ENCODE measurements at regions not wholly inside any gene's neighbourhood (a gene's known extent, or its start where the extent isn't known, plus 50 kb on each side); places are given as distances from the start of the nearest gene placed in this dataset.
"Not testable (repeated sequence)": the region's sequence is repeated elsewhere in the genome, so short reads cannot be mapped to it uniquely, and the experiment has no call there.

DNA sequence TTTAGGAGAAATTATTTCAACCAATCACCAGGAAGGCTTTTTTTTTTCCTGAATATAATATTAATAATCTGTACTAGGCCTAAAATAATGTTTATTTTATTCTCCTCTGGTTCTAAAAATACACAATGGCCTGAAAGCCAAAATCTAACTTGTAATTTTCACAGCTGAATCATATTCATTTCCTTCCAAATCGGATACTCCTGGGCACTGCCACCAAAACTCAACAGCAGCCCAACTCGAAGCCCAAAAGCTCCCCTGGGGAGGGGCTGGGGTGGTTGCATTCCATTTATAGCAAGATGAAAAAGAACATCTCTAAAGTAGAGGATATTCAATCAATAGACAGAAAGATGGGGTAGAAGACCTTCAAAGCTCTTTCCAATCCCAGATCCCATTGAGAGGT is 100.5 kb upstream of the SETBP1 start:
- DNase-seq (ENCODE audit: extremely low spot score, insufficient read length, low read depth), result no peak
- FAIRE-seq, result no peak

DNA sequence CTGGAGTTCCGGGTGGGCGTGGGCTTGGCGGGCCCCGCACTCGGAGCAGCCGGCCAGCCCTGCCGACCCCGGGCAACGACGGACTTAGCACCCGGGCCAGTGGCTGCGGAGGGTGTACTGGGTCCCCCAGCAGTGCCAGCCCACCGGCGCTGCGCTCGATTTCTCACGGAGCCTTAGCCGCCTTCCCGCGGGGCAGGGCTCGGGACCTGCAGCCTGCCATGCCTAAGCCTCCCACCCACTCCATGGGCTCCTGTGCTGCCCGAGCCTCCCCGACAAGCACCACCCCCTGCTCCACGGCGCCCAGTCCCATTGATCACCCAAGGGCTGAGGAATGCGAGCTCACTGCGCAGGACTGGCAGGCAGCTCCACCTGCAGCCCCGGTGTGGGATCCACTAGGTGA is 99.9 kb upstream of the SETBP1 start:
- not testable (repeated sequence) for FAIRE-seq; DNase-seq (ENCODE audit: extremely low spot score, insufficient read length, low read depth)

DNA sequence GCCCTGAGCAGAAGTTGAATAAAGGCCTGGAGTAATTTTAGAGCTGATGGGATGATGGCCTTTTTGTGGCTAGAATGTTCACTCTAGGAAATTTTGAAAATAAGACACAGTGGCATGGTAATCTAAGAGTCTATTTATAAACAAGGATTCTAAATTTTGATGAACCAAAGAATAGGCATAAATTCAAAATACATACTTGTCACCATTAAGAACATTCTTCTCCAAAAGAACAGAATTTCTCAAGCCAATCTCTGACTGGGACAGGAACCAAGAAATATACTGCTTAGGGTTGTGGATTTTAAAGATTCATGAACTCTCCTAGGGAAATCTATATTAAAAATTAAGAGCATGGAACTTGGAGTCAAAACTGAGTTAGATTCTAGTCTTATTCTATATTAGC is 98.2 kb upstream of the SETBP1 start:
- DNase-seq (ENCODE audit: extremely low spot score, insufficient read length, low read depth), result no peak
- no peak for FAIRE-seq

DNA sequence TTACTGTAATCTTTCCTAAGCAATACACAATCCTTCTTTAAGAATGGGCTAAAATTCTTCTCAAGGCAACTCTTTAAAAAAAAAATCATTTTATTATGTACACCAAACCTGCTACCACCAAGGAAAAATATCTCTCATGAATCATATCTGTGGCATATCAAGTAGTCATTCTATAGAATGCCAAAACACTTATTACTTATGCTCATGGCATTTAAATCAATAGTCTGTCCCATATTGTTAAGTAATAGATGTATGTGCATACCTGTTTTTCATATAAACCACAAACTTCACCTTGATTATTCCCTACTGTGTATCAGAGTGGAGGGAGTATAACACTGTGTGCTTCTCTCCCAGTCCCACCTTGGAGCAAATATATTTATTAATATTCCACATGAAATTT is 95.8 kb upstream of the SETBP1 start:
- no peak for DNase-seq (ENCODE audit: extremely low spot score, insufficient read length, low read depth)
- FAIRE-seq, result no peak

DNA sequence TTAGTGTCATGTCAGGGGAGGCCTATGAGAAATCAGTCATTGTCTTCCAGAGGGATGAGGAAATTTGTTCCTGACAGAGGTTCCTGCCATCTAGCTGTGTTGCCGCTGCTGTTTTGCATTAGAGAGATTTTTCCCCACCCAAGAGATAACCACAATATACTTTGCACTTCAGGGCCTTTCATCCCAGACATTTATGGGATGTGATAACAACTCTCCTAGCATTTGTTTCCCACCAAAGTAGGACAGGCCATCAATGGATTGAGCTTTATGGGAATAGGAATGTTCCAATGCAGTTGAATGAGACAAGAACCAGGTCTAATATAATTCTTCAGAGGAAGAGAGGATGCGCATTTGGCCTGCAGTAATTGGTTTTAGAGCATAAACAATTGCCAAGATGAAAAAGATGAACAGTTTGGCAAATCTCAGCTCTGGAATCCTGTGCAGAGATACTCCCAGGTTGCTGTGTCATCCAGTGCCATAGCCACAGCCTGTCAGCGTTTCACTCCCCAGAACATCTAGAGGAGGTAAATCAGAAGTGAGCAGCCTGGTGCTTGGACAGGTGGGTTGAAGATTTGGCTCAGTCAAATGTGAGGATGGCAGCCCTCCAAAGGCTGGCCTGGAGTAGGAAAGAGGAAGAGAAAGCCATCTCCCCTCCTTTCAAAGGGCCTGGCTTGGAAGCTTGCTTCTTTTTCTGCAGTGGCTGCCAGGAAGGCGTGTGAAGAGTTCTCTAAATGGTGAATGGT is 93.7 kb upstream of the SETBP1 start:
- DNase-seq (ENCODE audit: extremely low spot score, insufficient read length, low read depth) (no peak), FAIRE-seq (no peak)

DNA sequence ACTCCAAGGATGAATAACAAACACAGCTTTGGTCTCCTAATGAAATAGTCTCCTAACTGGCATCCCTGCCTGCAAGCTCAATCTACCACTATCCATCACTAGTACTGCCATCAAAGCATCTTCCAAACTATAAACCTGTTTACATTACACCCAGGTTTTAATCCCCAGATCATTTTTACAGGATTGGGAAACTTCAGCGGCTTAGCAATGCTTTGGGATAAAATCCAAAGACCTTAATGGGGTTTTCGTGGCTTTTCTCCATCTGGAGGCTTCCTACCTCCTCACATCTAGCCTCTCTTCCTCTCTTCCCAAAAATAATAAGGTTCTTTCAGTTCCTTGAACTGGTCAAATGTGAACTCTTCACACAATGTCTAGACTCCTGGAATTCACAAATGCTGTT is 92.2 kb upstream of the SETBP1 start:
- no peak for DNase-seq (ENCODE audit: extremely low spot score, insufficient read length, low read depth)
- no peak for FAIRE-seq

DNA sequence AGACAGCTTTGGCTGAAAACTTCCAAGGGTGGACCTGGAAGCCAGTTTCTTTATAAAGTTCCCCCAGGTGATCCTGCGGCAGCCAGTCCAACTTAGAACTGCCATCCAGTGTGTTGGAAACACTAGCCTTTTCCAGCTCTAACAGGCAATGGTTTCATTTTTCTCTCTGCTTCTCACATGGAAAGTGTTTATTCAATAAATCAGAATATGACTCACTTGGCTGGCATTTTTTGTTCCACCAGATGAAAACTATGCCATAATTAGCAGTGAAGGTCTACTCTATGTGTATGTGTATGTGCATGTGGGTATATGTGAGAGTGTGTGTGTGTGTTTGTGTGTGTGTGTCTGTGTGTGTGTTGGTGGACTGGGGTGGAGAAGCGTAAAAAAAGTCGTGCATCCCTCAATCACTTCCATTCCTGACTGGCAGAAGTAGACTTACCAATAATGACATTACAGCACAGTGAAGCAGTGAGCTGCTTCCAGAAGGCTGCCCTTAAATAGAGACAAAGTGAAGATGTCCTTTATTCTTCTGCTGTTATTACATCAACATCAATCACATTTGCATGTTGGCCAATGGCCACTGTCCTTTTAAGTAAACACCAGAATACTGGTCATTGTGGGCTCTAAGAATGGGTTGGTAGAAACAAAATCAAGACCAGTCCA is 90.9 kb upstream of the SETBP1 start:
- DNase-seq (ENCODE audit: extremely low spot score, insufficient read length, low read depth) (no peak), FAIRE-seq (no peak)

DNA sequence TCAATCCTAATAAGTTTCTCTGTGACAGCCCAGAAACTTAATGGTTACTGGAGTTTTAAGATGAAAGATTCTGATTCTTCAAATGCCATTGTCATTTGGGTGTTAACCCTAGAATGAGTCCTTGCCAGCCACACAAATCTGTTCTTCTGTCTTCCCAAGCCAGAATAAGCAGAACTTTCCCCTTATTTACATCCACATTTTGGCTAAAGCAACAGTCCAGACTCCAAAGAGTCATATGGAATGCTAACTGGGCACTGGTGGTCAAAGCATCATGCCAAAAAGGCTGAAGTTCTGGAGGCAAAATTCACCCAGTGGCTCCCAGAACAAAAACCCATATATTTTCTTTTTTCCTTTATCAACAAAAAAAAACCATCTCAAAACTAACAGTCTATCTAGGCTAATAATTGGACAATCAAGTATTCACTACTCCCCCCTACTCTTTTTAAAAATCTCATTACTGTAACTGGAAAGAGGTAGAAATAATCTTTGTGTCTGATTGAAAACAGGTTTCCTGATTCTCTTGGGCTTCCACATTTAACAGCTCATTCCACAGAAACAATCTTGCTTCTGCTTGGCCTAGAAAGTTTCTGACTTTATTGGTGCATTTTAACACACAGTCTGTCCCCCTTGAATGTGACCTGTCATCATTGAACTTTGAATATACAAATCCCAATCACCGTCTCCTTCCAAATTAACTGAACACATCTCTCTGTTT is 89.6 kb upstream of the SETBP1 start:
- FAIRE-seq (no peak), DNase-seq (ENCODE audit: extremely low spot score, insufficient read length, low read depth) (no peak)

DNA sequence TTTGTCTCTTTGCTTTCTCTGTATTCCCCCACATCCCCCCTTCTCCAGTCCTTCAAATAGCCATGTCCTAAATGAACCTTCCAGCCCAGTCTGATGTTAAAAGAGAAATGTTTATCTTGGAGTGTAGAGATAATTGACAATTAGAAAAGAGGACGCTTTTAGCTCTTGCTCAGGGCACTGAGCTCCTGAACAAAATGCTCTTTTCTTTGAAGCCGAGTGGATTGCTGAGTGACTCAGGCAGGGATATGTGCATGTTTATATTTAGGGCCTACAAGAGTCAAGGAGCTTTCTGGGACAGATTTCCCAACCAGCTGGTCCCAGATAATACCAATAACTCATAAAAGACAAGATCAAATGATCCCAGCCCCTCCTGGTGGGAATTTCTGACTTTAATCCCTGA is 88.0 kb upstream of the SETBP1 start:
- no peak for DNase-seq (ENCODE audit: extremely low spot score, insufficient read length, low read depth)
- FAIRE-seq, result no peak

DNA sequence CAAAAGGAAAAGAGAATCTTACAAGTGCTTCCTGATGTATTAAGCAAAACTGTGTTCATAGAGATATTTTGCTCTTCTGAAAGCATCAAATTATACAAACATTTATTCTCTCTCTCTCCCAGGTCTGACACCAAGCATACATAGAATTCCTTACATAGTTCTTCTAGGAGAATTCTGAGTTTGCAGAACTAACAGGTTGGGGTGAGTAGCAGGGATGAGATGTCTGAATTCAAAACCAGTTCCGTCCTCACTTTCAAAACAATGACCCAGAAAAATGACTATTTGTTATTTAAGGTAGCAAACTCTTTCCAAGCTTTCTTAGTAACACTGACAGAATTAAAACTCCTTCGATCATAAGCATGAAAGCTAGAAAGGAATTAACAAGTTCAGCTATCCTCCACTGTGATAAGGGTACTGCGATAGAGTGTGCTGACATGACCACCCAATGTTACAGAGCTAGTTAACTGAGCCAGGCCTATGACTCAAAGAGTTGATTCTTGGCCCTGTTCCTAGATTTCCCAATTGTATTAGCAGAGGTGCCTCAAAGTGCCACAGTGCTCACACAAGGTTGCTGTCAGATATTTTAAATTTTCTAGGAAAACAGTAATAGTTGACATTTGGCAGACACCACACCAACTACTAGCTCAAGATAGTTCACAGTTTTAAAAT is 85.8 kb upstream of the SETBP1 start:
- DNase-seq (ENCODE audit: extremely low spot score, insufficient read length, low read depth) (no peak), FAIRE-seq (no peak)

DNA sequence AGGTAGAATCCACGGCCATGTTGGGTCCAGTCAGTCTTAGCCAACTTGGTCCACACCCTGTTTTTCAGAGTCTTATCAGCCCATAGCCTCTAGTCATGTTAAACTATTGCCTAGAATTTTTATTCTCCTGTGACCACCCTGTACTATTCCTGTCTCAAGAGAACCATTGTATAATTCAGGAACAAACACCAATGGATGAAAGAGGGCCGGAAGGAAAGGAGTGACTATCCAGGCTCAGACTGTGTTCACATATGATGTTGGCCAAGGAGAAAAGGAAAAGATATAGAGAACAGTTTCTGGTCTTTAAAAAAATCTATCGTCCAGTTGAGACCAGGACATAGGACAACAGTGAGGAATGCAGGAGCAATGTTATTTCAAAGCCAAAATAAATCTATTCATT is 82.9 kb upstream of the SETBP1 start:
- FAIRE-seq (no peak), DNase-seq (ENCODE audit: extremely low spot score, insufficient read length, low read depth) (no peak)

DNA sequence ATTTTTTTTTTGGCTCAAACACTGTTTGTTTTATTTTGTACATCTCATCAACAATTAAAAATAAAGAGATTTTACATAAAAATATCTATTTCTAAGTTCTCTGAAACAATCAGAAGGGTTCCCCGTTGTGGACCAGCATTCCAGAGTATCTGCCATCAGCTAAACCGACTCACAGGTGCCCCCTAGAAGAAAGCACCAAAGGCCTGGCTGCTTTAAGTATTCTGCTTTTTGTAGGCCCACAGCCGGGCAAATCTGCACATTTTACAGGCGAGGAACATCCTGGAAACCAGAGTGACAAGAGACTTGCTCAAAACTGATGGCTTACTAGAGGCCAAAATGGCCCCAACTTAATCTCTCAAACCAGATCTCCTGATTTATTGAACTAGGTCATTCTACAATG is 82.2 kb upstream of the SETBP1 start:
- FAIRE-seq, result no peak
- no peak for DNase-seq (ENCODE audit: extremely low spot score, insufficient read length, low read depth)

DNA sequence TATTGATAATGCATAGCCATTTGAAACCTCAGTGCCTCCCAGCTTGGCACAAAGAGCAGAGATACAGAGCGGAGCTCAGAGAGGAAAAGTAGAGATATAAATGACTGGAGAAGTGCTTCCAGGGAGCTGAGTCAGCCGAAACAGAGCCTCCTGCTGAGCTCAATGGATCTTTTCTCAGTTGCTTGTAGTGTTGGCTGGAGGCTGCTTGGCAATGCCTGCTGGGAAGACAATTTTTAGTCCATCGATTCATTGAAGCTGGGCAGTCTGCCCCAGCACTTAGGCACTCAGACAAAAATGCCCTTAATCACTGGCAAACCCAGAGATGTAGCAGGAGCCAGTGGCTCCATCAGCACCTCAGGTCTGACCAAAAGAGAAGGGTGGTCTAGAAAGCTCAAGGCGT is 81.3 kb upstream of the SETBP1 start:
- DNase-seq (ENCODE audit: extremely low spot score, insufficient read length, low read depth) (no peak), FAIRE-seq (no peak)

DNA sequence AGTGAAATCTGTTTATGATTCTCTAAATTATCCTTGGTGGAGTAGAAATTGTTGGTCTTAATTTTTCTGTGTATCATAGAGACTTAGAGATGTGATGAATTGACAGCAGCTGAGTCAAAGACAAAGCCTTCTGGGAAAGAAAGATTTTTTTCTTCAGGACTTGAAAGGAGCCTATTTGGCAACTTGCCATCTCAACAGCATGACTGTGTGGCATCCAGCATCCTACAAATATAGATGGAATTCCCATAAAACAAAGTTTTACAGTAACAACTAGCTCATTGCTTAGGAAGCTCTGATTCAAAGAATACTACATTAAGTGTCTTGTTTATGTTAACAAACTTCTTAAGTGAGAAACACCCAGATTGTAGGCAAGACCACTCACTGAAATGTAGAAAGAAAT is 79.2 kb upstream of the SETBP1 start:
- DNase-seq (ENCODE audit: extremely low spot score, insufficient read length, low read depth), result no peak
- FAIRE-seq, result no peak

DNA sequence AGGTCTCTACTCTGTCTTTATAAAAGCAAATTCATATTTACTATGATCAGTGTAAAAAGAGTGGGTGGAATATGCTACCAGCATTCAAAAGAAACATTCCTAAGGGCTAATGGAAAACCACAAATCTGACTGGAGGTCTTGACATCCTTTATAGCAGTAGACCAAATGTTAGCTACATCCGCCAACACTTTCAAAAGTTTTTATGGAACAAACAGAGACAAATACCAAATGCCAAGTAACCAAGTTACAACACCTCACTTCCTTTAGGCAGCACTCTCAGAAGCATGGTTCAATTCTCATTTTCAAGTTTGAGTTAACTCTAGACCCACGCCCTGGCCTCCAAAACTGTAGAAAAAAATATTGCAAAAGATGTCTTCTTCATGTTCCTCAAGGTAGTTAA is 78.3 kb upstream of the SETBP1 start:
- DNase-seq (ENCODE audit: extremely low spot score, insufficient read length, low read depth) (no peak), FAIRE-seq (no peak)

DNA sequence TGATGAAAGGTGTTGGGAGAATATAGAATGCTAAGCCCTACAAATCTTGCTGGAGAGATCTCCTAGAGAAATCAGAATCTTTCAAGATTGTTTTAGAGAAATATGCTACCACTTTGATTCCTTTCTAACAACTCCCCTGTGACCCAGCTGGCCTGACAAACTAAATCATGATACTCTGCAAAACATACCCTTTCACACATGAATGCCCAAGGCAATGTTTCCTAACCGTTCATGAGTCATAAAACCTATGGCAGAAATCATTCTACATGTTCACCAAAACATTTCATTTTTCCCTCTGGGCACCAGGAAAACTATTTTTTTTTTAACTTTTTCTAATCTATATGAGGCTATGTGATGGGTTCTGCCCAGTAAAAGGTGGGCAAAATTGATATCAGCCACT is 77.8 kb upstream of the SETBP1 start:
- FAIRE-seq (no peak), DNase-seq (ENCODE audit: extremely low spot score, insufficient read length, low read depth) (no peak)

DNA sequence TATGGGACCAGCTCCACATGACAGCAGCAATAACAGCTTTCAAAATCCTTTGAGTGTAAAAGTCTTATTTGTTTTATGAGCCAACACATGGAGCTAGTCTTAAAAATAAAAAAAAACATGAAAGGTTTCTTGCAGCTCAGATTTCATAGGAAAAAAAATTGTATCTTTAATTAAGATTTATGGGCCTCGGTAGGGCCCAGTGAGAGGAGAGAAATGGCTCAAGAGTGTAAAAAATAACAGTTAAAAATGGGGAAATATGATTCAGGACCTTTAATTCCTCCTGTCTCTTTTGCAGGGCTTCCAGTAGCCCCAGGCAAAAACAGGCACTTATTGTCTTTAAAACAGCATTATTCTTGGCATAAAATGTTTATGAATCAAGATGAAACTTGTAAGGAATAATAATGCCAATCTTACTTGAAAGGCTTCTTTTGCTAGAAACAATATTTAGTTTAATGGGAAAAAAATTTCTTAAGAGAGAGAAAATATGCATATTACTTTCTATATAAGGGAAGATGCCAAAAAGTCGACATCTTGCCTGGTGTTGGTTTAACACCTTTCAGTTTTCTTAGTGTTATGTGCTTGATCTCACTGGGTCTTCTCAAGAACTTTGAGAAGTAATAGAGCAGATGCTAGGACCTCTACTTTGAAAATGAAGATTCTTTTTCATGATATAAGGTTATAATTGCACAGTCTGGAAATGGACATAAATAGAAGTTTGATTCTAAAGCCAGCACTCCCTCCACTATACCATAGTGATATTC is 71.3 kb upstream of the SETBP1 start:
- FAIRE-seq, result no peak
- no peak for DNase-seq (ENCODE audit: extremely low spot score, insufficient read length, low read depth)

DNA sequence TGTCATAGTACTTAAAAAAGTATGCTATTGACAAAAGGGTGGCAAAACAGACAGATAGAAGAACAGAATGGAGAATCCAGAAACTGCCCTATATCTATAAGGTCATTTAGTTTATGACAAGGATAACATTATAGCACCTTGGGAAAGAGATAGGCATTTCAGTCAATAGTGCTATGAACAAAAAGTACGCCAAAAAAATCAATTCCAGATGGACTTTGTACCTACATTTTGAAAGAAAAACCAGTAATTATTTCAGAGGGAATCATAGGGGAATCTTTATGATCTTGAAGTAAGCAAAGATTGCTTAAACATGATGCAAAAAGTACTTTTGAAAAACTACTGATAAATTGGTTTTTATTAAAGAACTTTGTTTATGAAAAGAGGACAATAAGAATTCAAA is 59.9 kb upstream of the SETBP1 start:
- FAIRE-seq, result no peak

DNA sequence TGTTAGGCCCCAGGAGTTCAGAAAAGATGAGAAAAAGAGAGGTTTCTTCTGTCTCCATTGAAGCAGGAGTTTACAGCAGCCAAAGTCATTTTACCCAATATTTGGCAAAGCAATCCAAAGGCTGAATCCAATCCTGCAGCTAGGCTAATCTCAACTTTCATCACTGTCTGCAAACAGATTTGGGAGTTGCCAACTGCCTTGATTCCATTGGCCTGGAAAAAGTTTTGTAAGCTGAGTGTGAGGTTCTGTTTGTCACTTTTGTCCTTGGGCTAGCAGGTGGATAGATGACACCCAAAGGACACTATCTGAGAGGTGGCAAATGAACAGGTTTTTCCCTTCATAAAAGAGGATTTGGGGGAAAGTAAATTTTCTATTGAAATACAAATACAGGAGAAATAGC is 56.6 kb upstream of the SETBP1 start:
- no peak for FAIRE-seq
- DNase-seq (ENCODE audit: extremely low spot score, insufficient read length, low read depth), result no peak

More for the DNA sequence above, 59.9 kb upstream of the SETBP1 start:
- no peak for DNase-seq (ENCODE audit: extremely low spot score, insufficient read length, low read depth)

DNA sequence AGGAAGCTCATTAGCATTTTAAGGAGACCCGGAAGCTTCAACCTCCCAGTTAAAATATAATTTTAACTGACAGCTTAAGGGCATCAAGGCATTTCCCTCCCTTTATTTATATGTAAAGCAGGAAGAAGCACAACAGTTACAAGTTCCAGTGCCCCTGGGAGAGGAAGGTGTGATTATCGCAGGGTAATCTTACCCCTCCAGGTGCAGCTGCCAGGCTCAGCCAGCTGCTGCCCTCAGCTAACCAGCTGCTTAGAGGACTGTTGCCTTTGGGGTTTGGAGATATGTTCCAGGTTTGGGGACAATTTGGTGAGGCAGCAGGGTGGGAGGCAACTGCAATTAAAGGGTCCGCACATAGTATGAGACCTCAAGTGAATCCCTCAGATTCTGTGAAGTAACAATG is 55.3 kb upstream of the SETBP1 start:
- DNase-seq (ENCODE audit: extremely low spot score, insufficient read length, low read depth) (no peak), FAIRE-seq (no peak)
